Inflammatory macrophage treated with lipopolysaccharide for 4 hours (primary cell): ENCODE measurements at regions not wholly inside any gene's neighbourhood (a gene's known extent, or its start where the extent isn't known, plus 50 kb on each side); places are given as distances from the start of the nearest gene placed in this dataset.
"Not testable (repeated sequence)": the region's sequence is repeated elsewhere in the genome, so short reads cannot be mapped to it uniquely, and the experiment has no call there.

Experiments
- DNase-seq: peaks from one replicate; pipeline ENCODE4 v3.0.0-alpha.2; 2020

DNA sequence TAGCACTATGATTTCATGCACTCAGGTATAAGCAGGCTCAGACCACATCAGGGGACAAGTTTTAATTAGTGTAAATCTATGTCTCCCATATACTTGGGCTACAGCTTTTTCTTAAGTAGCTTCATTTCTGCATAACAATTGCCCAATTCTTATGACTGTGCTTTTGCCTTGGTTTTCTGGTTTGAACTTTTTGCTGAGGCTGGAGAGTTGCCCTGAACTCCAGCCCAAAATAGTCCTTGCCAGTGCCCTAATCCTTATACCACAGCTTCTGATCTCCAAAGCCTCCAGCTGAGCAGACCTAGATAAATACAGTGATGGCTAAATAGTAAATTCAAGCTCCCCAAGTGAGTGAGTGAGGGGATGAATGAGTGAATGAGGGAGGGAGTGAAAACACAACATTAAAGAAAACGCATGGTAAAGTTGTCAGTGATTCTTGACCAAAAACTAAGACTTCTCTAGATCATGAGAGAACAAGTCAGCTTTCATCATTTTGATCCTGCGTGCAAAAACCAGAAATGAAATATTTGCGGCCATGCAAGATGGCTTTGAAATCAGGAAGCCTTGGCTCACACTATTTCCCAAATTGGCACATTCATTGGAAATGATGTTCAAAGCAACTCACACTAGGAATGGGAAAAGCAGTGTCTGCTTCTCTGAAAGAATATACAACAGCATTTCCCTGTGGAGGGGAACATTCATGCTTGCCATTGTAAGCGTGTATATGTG is 437.1 kb upstream of the CTSO start:
- no peak for DNase-seq

DNA sequence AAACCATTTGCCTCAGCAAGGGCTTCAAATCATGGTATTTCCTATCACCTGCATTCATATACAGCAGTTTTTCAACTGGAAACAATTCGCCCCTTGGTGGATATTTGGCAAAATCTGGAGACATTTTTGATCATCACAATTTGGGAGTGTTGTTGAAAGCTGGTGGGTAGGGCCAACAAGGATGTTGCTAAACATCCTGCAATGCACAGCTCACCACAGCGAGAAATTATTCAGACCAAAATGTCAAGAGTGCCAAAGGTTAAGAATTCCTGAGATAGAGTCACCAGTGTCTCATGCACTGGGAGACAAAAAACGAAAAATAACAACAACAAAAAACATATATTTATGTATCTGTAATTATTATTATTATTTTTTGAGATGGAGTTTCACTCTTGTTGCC is 435.2 kb upstream of the CTSO start:
- no peak for DNase-seq

DNA sequence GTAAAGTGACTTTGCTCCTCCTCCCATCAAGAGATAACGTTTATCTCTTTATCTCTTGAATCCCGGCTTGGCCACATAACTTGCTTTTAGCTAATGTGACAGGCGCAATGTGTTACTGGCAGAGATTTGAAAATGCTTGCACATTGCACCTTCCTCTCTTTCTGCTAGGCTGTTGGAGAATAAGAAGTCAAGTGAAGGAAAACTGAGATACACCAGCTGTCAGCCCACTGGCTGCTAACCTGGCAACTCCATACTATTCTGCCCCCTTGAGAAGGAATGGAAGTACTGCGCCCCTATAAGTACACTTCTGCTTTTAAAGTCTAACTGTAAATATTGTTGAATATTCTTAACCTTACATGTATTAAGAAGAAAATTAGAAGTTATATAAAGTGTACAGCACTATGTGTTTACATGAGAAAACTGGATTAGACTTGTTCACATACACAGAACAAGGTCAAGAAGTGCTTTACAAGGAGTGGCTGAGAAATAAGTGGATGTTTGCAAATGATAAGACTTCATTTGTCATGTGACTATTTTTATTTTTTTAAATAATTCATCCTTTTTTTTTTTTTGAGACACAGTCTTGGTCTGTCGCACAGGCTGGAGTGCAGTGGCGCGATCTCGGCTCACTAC is 424.5 kb upstream of the CTSO start:
- DNase-seq, result peak; percentile 37

DNA sequence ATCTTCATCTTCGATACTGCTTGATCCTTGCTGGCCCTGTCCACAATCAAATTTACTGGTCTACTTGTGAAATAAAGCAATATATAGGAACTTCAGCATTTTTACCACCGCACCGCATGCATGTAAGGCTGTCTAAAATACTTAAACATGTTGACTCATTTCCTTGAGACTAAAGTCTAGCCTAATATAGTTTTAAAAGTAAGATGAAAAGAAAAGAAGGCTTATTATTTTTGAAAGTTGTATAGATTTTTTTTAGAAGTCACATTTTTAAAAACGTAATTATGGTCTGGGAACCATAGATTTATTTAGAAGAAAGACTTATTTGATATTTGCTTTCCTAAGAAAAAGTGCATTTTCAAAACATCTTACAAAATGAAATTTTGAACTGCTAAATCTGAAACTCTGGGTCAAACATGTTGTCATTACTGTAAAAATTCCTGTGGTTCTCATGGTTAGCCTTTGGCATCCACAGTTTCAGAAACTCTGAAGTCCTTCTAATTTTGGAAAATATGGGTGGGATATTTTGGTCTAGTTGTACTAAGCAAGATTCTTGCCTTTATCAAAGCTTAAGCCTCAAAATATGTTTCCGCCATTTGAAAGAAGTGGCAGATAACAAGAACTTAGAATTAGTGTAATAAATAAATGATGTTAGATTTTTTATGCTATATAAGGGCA is 423.5 kb upstream of the CTSO start:
- DNase-seq, result no peak

DNA sequence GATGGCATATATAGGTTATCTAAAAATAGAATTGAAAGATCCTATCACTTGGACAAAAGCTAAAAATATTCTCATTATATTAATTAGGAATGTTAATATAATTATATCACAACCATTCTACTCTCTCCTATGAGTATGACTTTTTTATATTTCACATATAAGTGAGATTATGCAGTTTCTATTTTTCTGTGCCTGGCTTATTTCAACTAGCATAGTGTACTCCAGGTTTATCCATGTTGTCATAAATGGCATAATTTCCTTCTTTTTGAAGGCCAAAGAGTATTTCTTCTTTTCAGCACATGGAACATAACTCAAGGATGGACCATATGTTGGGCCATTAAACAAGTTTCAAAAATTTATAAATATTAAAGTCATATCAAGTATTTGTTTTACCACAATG is 421.2 kb upstream of the CTSO start:
- DNase-seq, result no peak

DNA sequence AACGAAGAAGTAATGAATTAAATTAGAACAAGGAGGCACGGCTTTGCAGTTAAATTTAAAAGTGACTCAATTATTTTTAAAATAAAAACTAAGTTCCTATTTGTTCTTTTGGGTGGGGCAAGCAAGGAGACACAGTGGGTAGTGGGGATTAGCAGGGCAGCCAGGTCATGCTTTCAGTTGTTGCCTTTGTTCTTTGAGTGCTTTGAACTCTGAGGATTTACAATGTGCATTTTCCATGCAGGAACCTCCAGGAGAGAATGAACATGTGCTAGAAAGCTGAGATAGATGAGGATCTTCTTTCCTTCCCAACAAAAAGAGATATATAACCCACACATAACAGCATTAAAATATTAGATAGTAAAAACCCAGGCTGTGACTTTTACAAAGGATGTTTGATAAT is 420.4 kb upstream of the CTSO start:
- no peak for DNase-seq

DNA sequence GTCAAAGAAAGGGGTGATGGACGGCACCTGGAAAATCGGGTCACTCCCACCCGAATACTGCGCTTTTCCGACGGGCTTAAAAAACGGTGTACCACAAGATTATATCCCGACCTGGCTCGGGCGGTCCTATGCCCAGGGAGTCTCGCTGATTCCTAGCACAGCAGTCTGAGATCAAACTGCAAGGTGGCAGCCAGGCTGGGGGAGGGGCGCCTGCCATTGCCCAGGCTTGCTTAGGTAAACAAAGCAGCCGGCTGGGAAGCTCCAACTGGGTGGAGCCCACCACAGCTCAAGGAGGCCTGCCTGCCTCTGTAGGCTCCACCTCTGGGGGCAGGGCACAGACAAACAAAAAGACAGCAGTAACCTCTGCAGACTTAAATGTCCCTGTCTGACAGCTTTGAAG is 413.8 kb upstream of the CTSO start:
- DNase-seq, result not testable (repeated sequence)

DNA sequence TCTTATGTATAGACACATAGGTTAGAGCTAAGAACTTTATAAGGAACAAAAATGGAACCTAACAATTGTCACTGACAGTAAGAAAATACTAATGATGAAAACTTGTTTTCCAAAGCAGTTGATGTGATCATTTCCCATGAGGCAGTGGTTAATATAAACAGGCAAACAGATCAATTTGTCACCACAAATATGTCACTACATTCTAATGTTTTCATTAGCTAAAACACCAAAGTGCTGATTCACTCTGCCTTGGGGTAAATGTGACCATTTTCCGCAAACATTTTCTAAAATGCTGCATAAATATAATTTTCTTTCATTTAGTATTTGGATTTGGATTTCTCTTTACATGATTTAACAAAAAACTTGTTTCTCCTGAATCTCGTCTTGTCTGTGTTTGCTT is 408.9 kb upstream of the CTSO start:
- no peak for DNase-seq

DNA sequence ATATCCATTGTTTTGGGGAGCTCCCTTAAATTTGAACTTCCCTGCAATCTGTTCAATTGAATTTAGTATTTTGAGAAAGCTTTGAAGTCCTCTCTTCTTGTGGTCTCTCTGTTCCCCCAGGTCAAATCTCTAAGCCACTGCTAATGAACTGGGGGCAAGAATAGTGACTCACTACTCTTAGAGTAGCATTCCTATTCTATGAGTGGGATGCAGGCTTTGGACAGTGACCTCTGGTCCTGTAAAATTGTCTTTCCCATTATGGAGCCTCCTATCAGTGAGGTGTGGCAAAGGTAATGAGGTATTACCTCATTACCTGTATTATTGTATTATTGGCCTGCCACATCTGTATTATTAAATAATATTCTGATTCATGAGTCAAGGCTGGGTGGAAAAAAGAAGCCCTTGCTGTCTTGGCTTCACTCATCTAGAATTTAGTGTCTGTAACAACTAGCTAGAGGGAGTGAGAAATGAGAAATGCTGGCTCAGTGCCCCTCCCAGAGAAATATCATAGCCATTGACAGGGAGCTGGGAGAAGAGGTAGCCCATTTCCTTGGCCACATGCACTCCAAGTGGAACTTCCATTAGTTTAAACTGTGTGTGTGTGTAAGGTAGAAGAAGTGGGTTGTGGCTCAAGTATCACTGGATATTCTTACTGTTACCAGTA is 393.9 kb upstream of the CTSO start:
- DNase-seq, result no peak

DNA sequence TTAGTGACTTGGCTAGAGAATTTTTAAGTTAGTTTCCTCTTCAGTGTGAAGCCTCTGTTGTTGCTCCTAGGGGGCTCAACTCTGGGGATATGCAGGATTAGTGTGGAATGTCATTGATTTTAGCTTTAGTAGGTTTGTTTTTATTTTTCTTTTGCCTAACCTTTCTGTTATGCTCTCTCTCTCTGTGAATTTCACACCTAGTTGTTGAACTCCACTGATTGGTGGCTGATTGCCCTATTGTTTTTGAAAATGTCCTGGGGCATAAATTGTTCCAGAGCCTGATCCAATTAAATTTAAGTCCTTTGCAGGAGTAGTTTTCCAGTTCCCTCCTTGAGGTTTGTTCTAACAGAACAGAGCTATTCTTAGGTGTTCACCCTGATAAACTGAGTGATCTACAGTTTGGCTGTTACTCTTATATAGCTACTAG is 393.3 kb upstream of the CTSO start:
- no peak for DNase-seq

DNA sequence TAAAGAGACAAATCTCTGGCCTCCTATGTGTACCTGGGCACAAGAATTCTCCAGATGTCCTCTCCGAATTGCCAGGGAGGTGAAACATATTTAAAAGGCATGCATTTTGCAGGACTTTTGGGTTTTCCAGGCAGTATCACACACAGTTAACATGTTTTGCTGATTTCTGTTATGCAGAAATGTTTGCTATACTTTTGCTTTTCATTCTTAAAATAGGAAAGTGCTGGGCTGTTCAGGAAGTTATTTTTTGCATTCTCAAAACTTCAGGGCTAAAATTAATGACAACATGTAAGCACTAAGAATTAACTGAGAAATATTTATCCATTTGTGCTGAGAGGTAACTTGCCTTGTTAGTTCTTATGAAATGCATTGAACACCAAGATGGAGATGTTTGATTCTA is 390.7 kb upstream of the CTSO start:
- no peak for DNase-seq

DNA sequence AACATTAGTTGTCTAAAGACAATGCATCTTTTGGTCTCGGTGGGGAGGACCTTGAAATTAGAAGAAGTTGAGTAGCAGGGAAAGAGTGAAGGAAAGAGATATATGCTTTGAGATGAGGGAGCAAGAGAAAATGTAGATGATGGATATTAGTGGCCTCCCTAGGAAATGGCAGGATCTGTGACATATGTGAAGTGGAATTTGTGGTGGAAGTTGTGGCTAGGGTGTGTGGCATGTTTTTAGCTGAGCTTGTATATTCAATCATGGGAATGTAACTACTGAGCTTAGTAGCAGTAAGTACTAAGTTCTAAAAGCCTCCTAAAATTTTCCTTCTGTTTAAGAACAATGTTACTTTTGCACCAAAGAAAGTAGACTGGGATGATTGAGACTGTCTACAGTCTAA is 382.8 kb upstream of the CTSO start:
- no peak for DNase-seq

DNA sequence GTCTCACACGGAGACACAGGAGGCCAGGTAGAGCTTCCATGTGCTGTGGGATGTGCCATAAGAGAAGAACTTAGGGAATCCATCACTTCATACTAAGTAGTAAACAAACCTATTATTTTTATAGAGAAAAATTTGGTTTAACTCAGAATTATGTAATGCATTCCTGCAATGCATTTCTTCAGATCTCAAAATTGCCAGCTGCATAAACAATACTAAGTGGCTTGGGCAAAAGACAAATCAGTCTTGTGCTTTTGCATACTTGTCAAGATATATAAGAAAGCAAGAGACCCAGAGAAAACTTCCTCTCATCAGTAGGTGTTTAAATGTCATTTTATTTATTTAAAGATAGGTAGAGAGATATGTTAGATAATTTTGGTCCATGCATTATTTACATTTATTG is 382.1 kb upstream of the CTSO start:
- no peak for DNase-seq

DNA sequence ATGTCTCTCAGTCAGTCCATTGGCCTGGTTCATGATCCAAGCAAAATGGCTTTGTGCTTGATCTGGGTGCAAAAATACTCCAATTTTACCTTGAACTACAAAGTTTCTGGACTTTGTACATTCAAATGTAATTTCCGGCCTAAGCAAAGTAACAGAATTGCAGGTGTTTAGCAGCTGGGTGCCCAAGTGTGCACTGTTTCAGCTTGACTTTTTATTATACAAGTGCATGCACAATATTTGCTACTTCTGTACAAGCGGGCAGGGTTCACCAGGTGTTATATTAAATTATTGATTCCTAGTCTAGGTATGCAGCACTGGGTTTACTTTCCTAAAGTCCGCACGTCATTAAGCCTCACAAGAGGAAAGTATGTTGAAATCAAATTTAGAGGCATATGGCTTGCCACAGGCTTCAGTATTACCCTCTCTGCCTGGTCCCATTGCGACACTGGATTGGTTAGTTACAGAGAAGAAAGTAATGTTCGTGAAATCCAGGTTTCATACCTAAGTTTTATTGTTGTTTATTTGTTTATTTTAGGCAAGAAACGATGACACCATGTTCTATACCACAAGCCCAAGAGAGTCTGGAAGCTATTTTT is 376.9 kb upstream of the CTSO start:
- peak; percentile 59 for DNase-seq

DNA sequence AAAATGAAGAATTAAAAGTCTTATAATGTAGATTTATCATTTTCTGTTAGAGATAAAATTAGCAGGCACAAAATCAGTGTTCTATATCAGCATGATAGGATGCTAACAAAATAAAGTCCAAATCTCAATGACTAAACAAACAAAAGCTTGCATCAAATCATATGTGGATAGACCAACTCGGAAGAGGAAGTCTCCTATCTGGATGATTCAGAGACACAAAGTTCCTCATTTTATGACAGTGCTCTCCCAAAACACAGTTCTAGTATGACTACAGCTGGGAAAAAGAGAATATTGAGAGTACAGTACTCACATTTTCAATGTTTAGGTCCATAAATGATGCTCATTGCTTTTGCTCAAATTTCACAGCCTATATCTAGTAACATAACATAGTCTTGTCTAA is 376.1 kb upstream of the CTSO start:
- peak; percentile 87 for DNase-seq

DNA sequence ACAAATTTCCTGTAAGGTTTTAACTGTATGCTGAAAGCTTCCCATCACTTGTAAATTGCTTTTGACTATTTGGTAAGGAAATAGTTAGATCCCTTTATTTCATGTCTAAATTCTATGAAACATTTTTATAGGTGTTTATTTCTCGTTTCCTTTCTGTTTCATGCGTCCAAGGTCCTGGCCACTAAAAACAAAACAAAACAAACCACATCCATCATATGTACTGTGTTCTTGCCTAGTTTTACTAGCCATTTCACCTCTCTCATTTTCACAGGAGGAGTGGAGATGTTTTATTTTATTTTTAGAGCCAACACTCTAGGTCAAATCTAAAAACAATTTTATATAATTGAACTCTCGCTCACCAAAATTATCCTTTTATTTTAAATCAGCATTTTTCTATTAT is 375.2 kb upstream of the CTSO start:
- no peak for DNase-seq

DNA sequence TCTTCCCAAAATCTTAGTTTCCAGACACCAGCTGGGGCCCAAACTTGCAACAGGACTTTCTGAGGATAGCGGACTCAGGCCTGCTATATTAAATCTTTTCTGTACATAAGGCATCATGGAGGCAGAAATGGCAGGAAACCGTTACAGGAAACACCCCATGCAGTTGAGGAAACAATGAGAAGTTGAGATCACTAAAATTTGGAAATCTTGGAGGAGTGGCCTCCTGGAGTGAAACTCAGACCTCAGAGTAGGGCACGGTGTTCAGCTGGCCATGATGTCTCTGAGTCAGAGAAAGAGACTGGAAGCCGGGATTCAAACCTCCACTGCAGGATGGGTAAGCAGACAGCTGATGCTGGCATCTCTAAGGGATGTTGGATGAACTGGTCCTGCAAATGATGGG is 372.6 kb upstream of the CTSO start:
- peak; percentile 43 for DNase-seq

DNA sequence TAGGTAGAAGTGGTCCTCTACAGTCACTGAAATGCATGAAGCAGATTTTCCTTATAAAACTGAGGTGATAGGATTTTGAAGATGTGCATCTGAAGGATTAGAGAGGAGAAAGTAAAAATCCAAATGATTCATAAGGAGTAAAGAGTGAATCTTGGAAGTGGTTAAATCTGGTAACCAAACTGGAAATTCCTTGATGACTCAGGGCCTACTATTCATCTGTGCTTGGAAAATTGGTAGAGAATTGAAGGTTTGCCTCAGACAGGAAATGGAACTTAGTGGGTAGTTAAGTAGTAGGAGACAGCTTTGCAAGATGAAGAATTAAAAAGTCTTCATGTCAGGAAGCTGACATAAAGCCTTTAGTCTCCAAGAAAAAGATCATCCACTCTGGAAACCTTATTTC is 368.9 kb upstream of the CTSO start:
- peak; percentile 21 for DNase-seq

DNA sequence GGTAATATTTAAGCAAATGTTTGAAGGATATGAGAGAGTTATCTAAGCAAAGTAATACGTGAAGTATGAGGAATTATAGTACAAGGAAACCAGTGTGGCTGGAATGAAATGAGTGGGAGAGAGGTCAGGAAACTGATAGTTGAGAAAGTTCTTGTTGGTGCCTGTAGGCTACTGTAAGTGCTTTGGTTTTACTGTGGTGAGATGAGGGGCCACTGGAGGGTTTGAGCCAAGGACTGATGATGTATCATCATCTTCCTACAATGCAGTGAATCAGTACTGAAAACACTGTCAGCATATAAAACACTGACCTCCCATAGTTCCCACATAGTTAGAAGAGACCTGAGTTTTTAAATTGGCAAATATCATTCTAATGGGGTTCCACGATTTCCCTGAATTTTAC is 367.5 kb upstream of the CTSO start:
- DNase-seq, result no peak

DNA sequence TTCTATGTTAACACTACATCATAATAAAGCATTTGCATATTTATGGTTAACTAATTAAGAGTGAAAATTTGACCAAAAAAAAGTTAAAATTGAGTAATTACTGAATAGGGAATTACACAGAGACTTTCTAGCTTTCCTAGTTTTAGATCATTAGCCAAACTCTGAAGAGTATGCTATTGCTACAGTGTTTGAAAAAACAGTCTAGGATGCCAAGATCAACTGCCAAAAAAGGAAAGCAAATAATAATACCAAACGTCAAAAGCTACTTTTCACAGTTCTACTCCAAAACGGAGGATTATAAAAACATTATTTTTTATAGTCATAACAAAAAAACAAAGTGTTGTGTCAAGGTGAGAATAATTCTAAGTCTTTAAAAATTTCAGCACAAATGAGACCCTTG is 359.8 kb upstream of the CTSO start:
- no peak for DNase-seq

DNA sequence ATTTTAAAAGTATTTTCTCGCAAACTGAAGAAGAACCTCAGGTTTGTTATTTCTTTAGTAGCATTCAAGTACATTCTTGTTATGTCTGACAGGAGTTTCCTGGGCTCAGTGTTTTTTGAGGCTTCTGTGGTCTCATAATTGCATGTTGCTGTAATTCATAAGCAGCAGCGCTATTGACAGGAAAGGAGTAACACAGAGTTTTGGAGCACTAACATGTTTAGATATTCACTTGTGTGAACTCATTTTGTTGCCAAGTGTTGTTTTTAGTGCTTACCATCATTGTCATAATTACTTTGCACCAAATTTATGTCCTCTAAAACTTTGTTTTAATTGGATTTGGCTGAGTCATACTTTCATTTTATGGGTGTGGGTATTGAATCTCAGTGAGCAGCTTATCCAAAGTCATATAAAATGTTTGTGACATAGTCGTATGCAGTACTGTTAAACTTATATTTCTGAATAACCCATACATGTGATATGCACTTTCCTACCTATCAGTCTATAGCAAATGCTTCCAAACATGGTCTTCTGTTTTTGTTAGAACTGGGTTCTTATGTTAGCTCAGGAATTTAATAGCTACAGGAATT is 358.7 kb upstream of the CTSO start:
- no peak for DNase-seq

DNA sequence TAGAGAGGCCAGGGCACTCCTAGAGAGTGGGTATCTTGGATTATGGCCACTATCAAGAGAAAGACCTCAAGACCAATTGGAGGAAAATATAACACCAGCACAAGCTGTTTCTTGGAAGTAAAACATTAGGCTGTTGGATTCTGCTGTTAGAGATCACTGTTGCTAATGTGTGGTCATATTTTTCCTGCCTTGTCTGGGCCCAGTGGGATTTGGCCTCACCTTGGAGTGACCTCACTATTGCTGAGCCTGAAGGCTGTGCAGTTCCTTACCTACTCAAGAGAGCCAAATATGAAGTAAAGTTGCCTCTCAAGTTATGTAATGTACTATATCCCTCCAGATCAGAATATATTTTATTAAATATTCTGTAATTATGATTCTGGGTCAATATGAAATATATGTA is 355.4 kb upstream of the CTSO start:
- DNase-seq, result no peak

DNA sequence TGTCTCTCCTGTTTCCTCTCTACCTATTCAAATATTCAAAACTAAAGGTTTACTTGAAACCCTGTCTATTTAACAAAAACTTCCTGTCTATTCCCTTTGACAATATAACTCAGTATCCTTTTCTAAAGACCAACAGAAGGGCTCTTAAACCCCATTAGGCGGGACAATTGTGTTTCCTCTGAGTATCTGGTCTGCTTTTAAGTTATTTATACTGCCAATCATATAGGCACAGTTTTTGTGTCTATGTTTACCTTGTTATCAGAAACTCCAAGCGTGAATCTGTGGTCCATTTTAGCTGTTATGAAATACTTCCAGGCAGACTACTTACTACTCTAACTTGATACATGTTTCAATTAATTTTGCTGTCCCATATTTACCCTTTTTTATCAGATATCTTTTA is 350.0 kb upstream of the CTSO start:
- DNase-seq, result no peak
